ENCODE measurements at regions not wholly inside any gene's neighbourhood (a gene's known extent, or its start where the extent isn't known, plus 50 kb on each side); places are given as distances from the start of the nearest gene placed in this dataset.
"Not testable (repeated sequence)": the region's sequence is repeated elsewhere in the genome, so short reads cannot be mapped to it uniquely, and the experiment has no call there.

- H3K9ac ChIP-seq (ENCODE audit: low read depth, low read length): no peak overlapping the region
- H3K36me3 ChIP-seq (ENCODE audit: insufficient read depth, low read length): no peaks in the 10 kb centered on the region
- no peaks in the 10 kb centered on the region for H3K9me3 ChIP-seq (ENCODE audit: insufficient read depth, low read depth, low read length)
- 85% methylated on average over 15 of the region's 15 CpGs for WGBS
- no peak overlapping the region for H3K27ac ChIP-seq (ENCODE audit: low read depth, low read length)
- no peaks in the 10 kb centered on the region for H3K4me1 ChIP-seq (ENCODE audit: insufficient read depth, low read length)
- no peaks in the 10 kb centered on the region for H3K27me3 ChIP-seq (ENCODE audit: insufficient read depth, low read length)
- no peak overlapping the region for H3K4me3 ChIP-seq (ENCODE audit: low read length)
Observed at GRCh38 chr11:71138737-71139425, 113.5 kb downstream of the SHANK2 start.

- no peaks in the 10 kb centered on the region for H3K27me3 ChIP-seq (ENCODE audit: insufficient read depth, low read length)
- no peak overlapping the region for H3K9ac ChIP-seq (ENCODE audit: low read depth, low read length)
- WGBS: 95% methylated on average over 9 of the region's 9 CpGs
- no peak overlapping the region for H3K4me3 ChIP-seq (ENCODE audit: low read length)
- no peaks in the 10 kb centered on the region for H3K9me3 ChIP-seq (ENCODE audit: insufficient read depth, low read depth, low read length)
- no peak overlapping the region for H3K27ac ChIP-seq (ENCODE audit: low read depth, low read length)
- no peaks in the 10 kb centered on the region for H3K36me3 ChIP-seq (ENCODE audit: insufficient read depth, low read length)
- H3K4me1 ChIP-seq (ENCODE audit: insufficient read depth, low read length): no peaks in the 10 kb centered on the region
Observed at GRCh38 chr11:71137376-71137775, 115.0 kb downstream of the SHANK2 start.

- Histone ChIP-seq H3K9me3 (ENCODE audit: insufficient read depth, low read depth, low read length) (no peaks in the 10 kb centered on the region), H3K36me3 (ENCODE audit: insufficient read depth, low read length) (no peaks in the 10 kb centered on the region), H3K27ac (ENCODE audit: low read depth, low read length) (no peak overlapping the region), H3K27me3 (ENCODE audit: insufficient read depth, low read length) (no peaks in the 10 kb centered on the region), H3K4me3 (ENCODE audit: low read length) (no peak overlapping the region), H3K4me1 (ENCODE audit: insufficient read depth, low read length) (no peaks in the 10 kb centered on the region), H3K9ac (ENCODE audit: low read depth, low read length) (no peak overlapping the region)
- WGBS: 89% methylated on average over 7 of the region's 7 CpGs
Observed at GRCh38 chr11:71136095-71136845, 116.1 kb downstream of the SHANK2 start.

- no peaks in the 10 kb centered on the region for H3K36me3 ChIP-seq (ENCODE audit: insufficient read depth, low read length)
- WGBS: 97% methylated on average over 6 of the region's 6 CpGs
- no peaks in the 10 kb centered on the region for H3K9me3 ChIP-seq (ENCODE audit: insufficient read depth, low read depth, low read length)
- no peak overlapping the region for H3K9ac ChIP-seq (ENCODE audit: low read depth, low read length)
- H3K27me3 ChIP-seq (ENCODE audit: insufficient read depth, low read length): no peaks in the 10 kb centered on the region
- H3K4me1 ChIP-seq (ENCODE audit: insufficient read depth, low read length): no peaks in the 10 kb centered on the region
- no peak overlapping the region for H3K27ac ChIP-seq (ENCODE audit: low read depth, low read length)
- H3K4me3 ChIP-seq (ENCODE audit: low read length): no peak overlapping the region
Observed at GRCh38 chr11:71135112-71135511, 117.3 kb downstream of the SHANK2 start.

GRCh38 chr11:71133946-71134345 lies 118.4 kb downstream of the SHANK2 start:
- H3K4me1 ChIP-seq (ENCODE audit: insufficient read depth, low read length): no peaks in the 10 kb centered on the region
- H3K36me3 ChIP-seq (ENCODE audit: insufficient read depth, low read length): no peaks in the 10 kb centered on the region
- H3K9me3 ChIP-seq (ENCODE audit: insufficient read depth, low read depth, low read length): no peaks in the 10 kb centered on the region
- H3K9ac ChIP-seq (ENCODE audit: low read depth, low read length): no peak overlapping the region
- no peak overlapping the region for H3K27ac ChIP-seq (ENCODE audit: low read depth, low read length)
- H3K4me3 ChIP-seq (ENCODE audit: low read length): no peak overlapping the region
- 94% methylated on average over 9 of the region's 9 CpGs for WGBS
- H3K27me3 ChIP-seq (ENCODE audit: insufficient read depth, low read length): no peaks in the 10 kb centered on the region

GRCh38 chr11:71131861-71132260 lies 120.5 kb downstream of the SHANK2 start:
- Histone ChIP-seq H3K27ac (ENCODE audit: low read depth, low read length) (0 out of 2 replicates have a peak overlapping the region, but pooled peaks have one; percentile 18), H3K36me3 (ENCODE audit: insufficient read depth, low read length) (no peaks in the 10 kb centered on the region), H3K4me3 (ENCODE audit: low read length) (no peak overlapping the region), H3K27me3 (ENCODE audit: insufficient read depth, low read length) (no peaks in the 10 kb centered on the region), H3K9me3 (ENCODE audit: insufficient read depth, low read depth, low read length) (no peaks in the 10 kb centered on the region), H3K9ac (ENCODE audit: low read depth, low read length) (no peak overlapping the region), H3K4me1 (ENCODE audit: insufficient read depth, low read length) (no peaks in the 10 kb centered on the region)
- WGBS: 59% methylated on average over 15 of the region's 15 CpGs

- Histone ChIP-seq H3K9ac (ENCODE audit: low read depth, low read length) (no peak overlapping the region), H3K9me3 (ENCODE audit: insufficient read depth, low read depth, low read length) (no peaks in the 10 kb centered on the region), H3K4me3 (ENCODE audit: low read length) (no peak overlapping the region), H3K4me1 (ENCODE audit: insufficient read depth, low read length) (no peaks in the 10 kb centered on the region), H3K36me3 (ENCODE audit: insufficient read depth, low read length) (no peaks in the 10 kb centered on the region), H3K27ac (ENCODE audit: low read depth, low read length) (no peak overlapping the region), H3K27me3 (ENCODE audit: insufficient read depth, low read length) (no peaks in the 10 kb centered on the region)
- WGBS: 93% methylated on average over 7 of the region's 8 CpGs
Observed at GRCh38 chr11:71130106-71130505, 122.3 kb downstream of the SHANK2 start.

GRCh38 chr11:71129624-71130023 lies 122.8 kb downstream of the SHANK2 start:
- H3K27me3 ChIP-seq (ENCODE audit: insufficient read depth, low read length): no peaks in the 10 kb centered on the region
- H3K36me3 ChIP-seq (ENCODE audit: insufficient read depth, low read length): no peaks in the 10 kb centered on the region
- WGBS: 94% methylated on average over 5 of the region's 5 CpGs
- no peaks in the 10 kb centered on the region for H3K9me3 ChIP-seq (ENCODE audit: insufficient read depth, low read depth, low read length)
- H3K27ac ChIP-seq (ENCODE audit: low read depth, low read length): no peak overlapping the region
- no peak overlapping the region for H3K9ac ChIP-seq (ENCODE audit: low read depth, low read length)
- H3K4me1 ChIP-seq (ENCODE audit: insufficient read depth, low read length): no peaks in the 10 kb centered on the region
- no peak overlapping the region for H3K4me3 ChIP-seq (ENCODE audit: low read length)

GRCh38 chr11:71127806-71128205 lies 124.6 kb downstream of the SHANK2 start:
- WGBS: 96% methylated on average over 11 of the region's 11 CpGs
- Histone ChIP-seq H3K36me3 (ENCODE audit: insufficient read depth, low read length) (no peaks in the 10 kb centered on the region), H3K4me1 (ENCODE audit: insufficient read depth, low read length) (no peaks in the 10 kb centered on the region), H3K27ac (ENCODE audit: low read depth, low read length) (no peak overlapping the region), H3K27me3 (ENCODE audit: insufficient read depth, low read length) (no peaks in the 10 kb centered on the region), H3K4me3 (ENCODE audit: low read length) (no peak overlapping the region), H3K9me3 (ENCODE audit: insufficient read depth, low read depth, low read length) (no peaks in the 10 kb centered on the region), H3K9ac (ENCODE audit: low read depth, low read length) (no peak overlapping the region)

- H3K4me1 ChIP-seq (ENCODE audit: insufficient read depth, low read length); H3K9me3 ChIP-seq (ENCODE audit: insufficient read depth, low read depth, low read length); H3K9ac ChIP-seq (ENCODE audit: low read depth, low read length); H3K36me3 ChIP-seq (ENCODE audit: insufficient read depth, low read length); H3K4me3 ChIP-seq (ENCODE audit: low read length); H3K27me3 ChIP-seq (ENCODE audit: insufficient read depth, low read length); H3K27ac ChIP-seq (ENCODE audit: low read depth, low read length): not testable (repeated sequence)
- WGBS: 89% methylated on average over 4 of the region's 5 CpGs
Observed at GRCh38 chr11:71126401-71126800, 126.0 kb downstream of the SHANK2 start.

GRCh38 chr11:71125150-71125549 lies 127.2 kb downstream of the SHANK2 start:
- 88% methylated on average over 2 of the region's 3 CpGs for WGBS
- Histone ChIP-seq H3K4me1 (ENCODE audit: insufficient read depth, low read length) (peaks cover 6% of the 10 kb centered on the region), H3K27ac (ENCODE audit: low read depth, low read length) (no peak overlapping the region), H3K4me3 (ENCODE audit: low read length) (no peak overlapping the region), H3K9ac (ENCODE audit: low read depth, low read length) (no peak overlapping the region), H3K27me3 (ENCODE audit: insufficient read depth, low read length) (no peaks in the 10 kb centered on the region), H3K9me3 (ENCODE audit: insufficient read depth, low read depth, low read length) (no peaks in the 10 kb centered on the region), H3K36me3 (ENCODE audit: insufficient read depth, low read length) (no peaks in the 10 kb centered on the region)

Measured in HUES64 (cell line).